HCT116 (cell line): ENCODE measurements at regions not wholly inside any gene's neighbourhood (a gene's known extent, or its start where the extent isn't known, plus 50 kb on each side); places are given as distances from the start of the nearest gene placed in this dataset.

ENCODE experiments used
- ATAC-seq: fragments of 200-7000 bp; cut with Tn5 transposase; 2 replicates; pipeline ENCODE4 v1.9.1; 2020; ENCODE audit warnings: mild to moderate bottlenecking, moderate library complexity
- BruUV-seq: library from RNA; stranded (reverse); fragments of 400-500 nt; replicated peaks from 2 replicates; lab custom pipeline; 2021; lab: Mats Ljungman, UMichigan
- CTCF ChIA-PET: fragments of 300-600 bp; sonication (Branson Sonifier 250); formaldehyde crosslinking; loops from one replicate; lab custom pipeline; 2021; ENCODE audit warnings: antibody characterized with exemption; lab: Charles Lee
- POLR2A ChIA-PET: fragments of 300-600, 350-600 bp; sonication (Branson Sonifier 250); formaldehyde crosslinking; loops from one replicate; lab custom pipeline; 2021; ENCODE audit warnings: antibody characterized with exemption; lab: Charles Lee
- RAD21 ChIA-PET, 2 experiments: fragments of 300-600 bp; sonication (Branson Sonifier 250); formaldehyde crosslinking; loops; one replicate each; lab custom pipeline; 2023; ENCODE audit warnings: low total read pairs in 2 of 2; ENCODE audit not compliant: uncharacterized antibody in 2 of 2, unreplicated experiment in 2 of 2, low non-redundant PET in 1 of 2; lab: Charles Lee
- DNase-seq: peaks from one replicate; pipeline ENCODE4 v3.0.0-alpha.2; 2010; ENCODE audit warnings: low read depth, low spot score
- H2AFZ ChIP-seq: fragments of 200-600 bp; shearing (Covaris generic), sonication (generic); 2 replicates; pipeline ENCODE4 v1.6.1; 2017; ENCODE audit warnings: low read depth, mixed run types, mixed read lengths, antibody characterized with exemption, low read length; ENCODE audit not compliant: poor library complexity, severe bottlenecking
- H3K27ac ChIP-seq: 2 replicates; pipeline ENCODE4 v1.5.1; 2012; ENCODE audit warnings: low read depth, low read length
- H3K27me3 ChIP-seq: fragments of 200-600 bp; sonication (generic); 2 replicates; pipeline ENCODE4 v1.6.1; 2016; ENCODE audit warnings: mixed run types, low read length, mixed read lengths; ENCODE audit not compliant: insufficient read depth
- H3K36me3 ChIP-seq, 2 experiments: fragments of 200-500 bp in 1 of 2; fragments of 200-600 bp in 1 of 2; sonication (Bioruptor generic) in 1 of 2; sonication (generic) in 1 of 2; 2 replicates each; pipeline versions ENCODE4 v1.5.1 to v1.6.1; 2014 to 2016; ENCODE audit warnings: low read length in 2 of 2, inconsistent platforms in 1 of 2, mixed read lengths in 1 of 2, mixed run types in 1 of 2; ENCODE audit not compliant: insufficient read depth in 2 of 2, control insufficient read depth in 1 of 2
- H3K4me1 ChIP-seq, 2 experiments: fragments of 200-600 bp in 1 of 2; sonication (generic) in 1 of 2; 2 replicates each; pipeline versions ENCODE4 v1.5.1 to v1.6.1; 2012 to 2017; ENCODE audit warnings: low read length in 2 of 2, inconsistent platforms in 1 of 2, mild to moderate bottlenecking in 1 of 2, mixed read lengths in 1 of 2, mixed run types in 1 of 2, moderate library complexity in 1 of 2; ENCODE audit not compliant: insufficient read depth in 2 of 2, control insufficient read depth in 1 of 2
- H3K4me2 ChIP-seq: fragments of 200-600 bp; sonication (generic); 2 replicates; pipeline ENCODE4 v1.6.1; 2017; ENCODE audit warnings: mixed run types, low read length, mixed read lengths
- H3K4me3 ChIP-seq, 2 experiments: fragments of 200-600 bp in 1 of 2; sonication (generic) in 1 of 2; replicated peaks in 1 of 2; 2 replicates each; pipeline ENCODE4 v1.5.1; 2011 to 2016; ENCODE audit warnings: low read length in 2 of 2, control low read depth in 1 of 2, low read depth in 1 of 2, mild to moderate bottlenecking in 1 of 2, mixed read lengths in 1 of 2, mixed run types in 1 of 2
- H3K79me2 ChIP-seq: fragments of 200-600 bp; sonication (generic); 2 replicates; pipeline ENCODE4 v1.6.1; 2017; ENCODE audit warnings: mild to moderate bottlenecking, mixed run types, low read length, moderate library complexity, mixed read lengths; ENCODE audit not compliant: insufficient read depth
- H3K9ac ChIP-seq: fragments of 200-600 bp; sonication (generic); 2 replicates; pipeline ENCODE4 v1.6.1; 2016; ENCODE audit warnings: low read length, mixed read lengths
- H3K9me2 ChIP-seq: fragments of 200-600 bp; sonication (generic), shearing (Covaris generic); 2 replicates; pipeline ENCODE4 v1.6.1; 2017; ENCODE audit warnings: mixed run types, mild to moderate bottlenecking, moderate library complexity; ENCODE audit not compliant: insufficient read depth
- H3K9me3 ChIP-seq, 2 experiments: fragments of 200-500 bp in 1 of 2; fragments of 200-600 bp in 1 of 2; sonication (Bioruptor generic) in 1 of 2; sonication (generic) in 1 of 2; 2 replicates each; pipeline ENCODE4 v1.6.1; 2014 to 2017; ENCODE audit warnings: low read length in 2 of 2, mixed read lengths in 2 of 2, inconsistent platforms in 1 of 2, low read depth in 1 of 2, mild to moderate bottlenecking in 1 of 2, mixed run types in 1 of 2, moderate library complexity in 1 of 2; ENCODE audit not compliant: control insufficient read depth in 1 of 2, insufficient read depth in 1 of 2
- H4K20me1 ChIP-seq: fragments of 200-600 bp; sonication (generic), shearing (Covaris generic); 2 replicates; pipeline ENCODE4 v1.6.1; 2017; ENCODE audit warnings: mixed run types, mild to moderate bottlenecking, moderate library complexity; ENCODE audit not compliant: insufficient read depth
- EGR1 ChIP-seq: IDR thresholded peaks from 2 replicates; pipeline ENCODE4 v1.6.1; 2012; ENCODE audit warnings: low read depth
- ELF1 ChIP-seq: IDR thresholded peaks from 2 replicates; pipeline ENCODE4 v1.6.1; 2012; ENCODE audit warnings: low read depth, borderline replicate concordance
- EZH2 ChIP-seq: fragments of 200-600 bp; sonication (generic); IDR thresholded peaks from 2 replicates; pipeline ENCODE4 v1.6.1; 2017; ENCODE audit warnings: antibody characterized with exemption, mixed run types
- JUND ChIP-seq: IDR thresholded peaks from 2 replicates; pipeline ENCODE4 v1.6.1; 2012
- POLR2A ChIP-seq: IDR thresholded peaks from 2 replicates; pipeline ENCODE4 v1.7.0; 2011; ENCODE audit warnings: borderline replicate concordance; ENCODE audit not compliant: insufficient read depth, insufficient read length; ENCODE audit errors: extremely low read depth
- RAD21 ChIP-seq: IDR thresholded peaks from 2 replicates; pipeline ENCODE4 v1.6.1; 2012; ENCODE audit warnings: low read depth, mild to moderate bottlenecking
- SP1 ChIP-seq: IDR thresholded peaks from 2 replicates; pipeline ENCODE4 v1.6.1; 2012; ENCODE audit warnings: low read depth
- SRF ChIP-seq: IDR thresholded peaks from 2 replicates; pipeline ENCODE4 v1.6.1; 2012; ENCODE audit warnings: low read depth
- TCF7L2 ChIP-seq: IDR thresholded peaks from 2 replicates; pipeline ENCODE4 v1.7.0; 2011; ENCODE audit warnings: borderline replicate concordance, inconsistent platforms; ENCODE audit not compliant: insufficient read depth, insufficient read length; ENCODE audit errors: extremely low read depth
- ZFX ChIP-seq: fragments of 450-650 bp; IDR thresholded peaks from 2 replicates; pipeline ENCODE4 v1.6.1; 2017
- ZNF274 ChIP-seq: fragments of 200-500 bp; sonication (Bioruptor generic); IDR thresholded peaks from 2 replicates; pipeline ENCODE4 v1.6.1; 2014; ENCODE audit warnings: mild to moderate bottlenecking, low read depth, low read length, inconsistent platforms
- intact Hi-C: fragments of 100-400 bp; cut with micrococcal nuclease; formaldehyde crosslinking; loops from 2 replicates; pipeline ENCODE4 v1.10.0; 2022
- TF ChIP-seq, protein P1 (sequence below): IDR thresholded peaks from 2 replicates; pipeline ENCODE4 v1.6.1; 2012
- TF ChIP-seq, protein P2 (sequence below): IDR thresholded peaks from 2 replicates; pipeline ENCODE4 v1.6.1; 2012; ENCODE audit warnings: low read depth
- TF ChIP-seq, protein P3 (sequence below): IDR thresholded peaks from 2 replicates; pipeline ENCODE4 v1.6.1; 2011; ENCODE audit warnings: mild to moderate bottlenecking, low read length, moderate library complexity; ENCODE audit not compliant: insufficient replicate concordance; ENCODE audit errors: extremely low read depth
- TF ChIP-seq, protein P4 (sequence below), 3 experiments: fragments of 200-600 bp in 1 of 3; sonication (generic) in 1 of 3; IDR thresholded peaks in 2 of 3; conservative IDR thresholded peaks in 1 of 3; 2 replicates each; pipeline ENCODE4 v1.5.1; 2012 to 2017; ENCODE audit warnings: low read depth in 2 of 3, low read length in 2 of 3, antibody characterized with exemption in 1 of 3, borderline replicate concordance in 1 of 3, control low read depth in 1 of 3, mild to moderate bottlenecking in 1 of 3, mixed read lengths in 1 of 3, mixed run types in 1 of 3, moderate library complexity in 1 of 3; ENCODE audit not compliant: insufficient read depth in 1 of 3
- TF ChIP-seq, protein P5 (sequence below): IDR thresholded peaks from 2 replicates; pipeline ENCODE4 v1.6.1; 2012

DNA sequence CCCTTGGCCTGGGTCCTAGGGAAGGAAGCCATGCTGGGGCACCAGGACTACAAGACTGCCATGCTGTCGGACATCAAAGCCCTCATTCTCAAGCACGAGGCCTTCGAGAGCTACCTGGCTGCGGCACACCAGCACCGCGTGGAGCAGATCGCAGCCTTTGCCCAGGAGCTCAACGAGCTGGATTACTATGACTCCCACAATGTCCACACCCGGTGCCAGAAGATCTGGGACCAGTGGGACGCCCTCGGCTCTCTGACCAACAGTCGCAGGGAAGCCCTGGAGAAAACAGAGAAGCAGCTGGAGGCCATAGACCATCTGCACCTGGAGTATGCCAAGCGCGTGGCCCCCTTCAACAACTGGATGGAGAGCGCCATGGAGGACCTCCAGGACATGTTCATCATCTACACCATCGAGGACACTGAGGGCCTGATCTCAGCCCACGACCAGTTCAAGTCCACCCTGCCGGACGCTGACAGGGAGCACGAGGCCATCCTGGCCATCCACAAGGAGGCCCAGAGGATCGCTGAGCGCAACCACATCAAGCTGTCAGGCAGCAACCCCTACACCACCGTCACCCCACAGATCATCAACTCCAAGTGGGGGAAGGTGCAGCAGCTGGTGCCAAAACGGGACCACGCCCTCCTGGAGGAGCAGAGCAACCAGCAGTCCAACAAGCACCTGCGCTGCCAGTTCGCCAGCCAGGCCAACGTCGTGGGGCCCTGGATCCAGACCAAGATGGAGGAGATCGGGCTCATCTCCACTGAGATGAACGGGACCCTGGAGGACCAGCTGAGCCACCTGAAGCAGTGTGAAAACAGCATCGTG is 487.0 kb downstream of the TRAM1L1 start:
- Histone ChIP-seq H3K4me1 (peaks cover 0 to 6% of the 10 kb centered on the region in 2 experiments; a peak in 2 of 4 replicates), H3K27me3 (no peaks in the 10 kb centered on the region), H3K4me2 (no peak overlapping the region), H3K9ac (no peak overlapping the region), H3K27ac (no peak overlapping the region), H4K20me1 (no peaks in the 10 kb centered on the region), H2AFZ (no peak overlapping the region), H3K9me3 (no peaks in the 10 kb centered on the region), H3K4me3 (no peak overlapping the region), H3K79me2 (no peaks in the 10 kb centered on the region)
- ATAC-seq (no peak), DNase-seq (no peak)
- BruUV-seq = no TSS peak
- intact Hi-C loops = no loop called here
- RAD21 ChIA-PET = no interaction called here
- POLR2A ChIA-PET = no interaction called here
- CTCF ChIA-PET = no interaction called here
- TF ChIP-seq, protein P1, sequence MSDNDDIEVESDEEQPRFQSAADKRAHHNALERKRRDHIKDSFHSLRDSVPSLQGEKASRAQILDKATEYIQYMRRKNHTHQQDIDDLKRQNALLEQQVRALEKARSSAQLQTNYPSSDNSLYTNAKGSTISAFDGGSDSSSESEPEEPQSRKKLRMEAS = no peak
- TF ChIP-seq, protein P2, sequence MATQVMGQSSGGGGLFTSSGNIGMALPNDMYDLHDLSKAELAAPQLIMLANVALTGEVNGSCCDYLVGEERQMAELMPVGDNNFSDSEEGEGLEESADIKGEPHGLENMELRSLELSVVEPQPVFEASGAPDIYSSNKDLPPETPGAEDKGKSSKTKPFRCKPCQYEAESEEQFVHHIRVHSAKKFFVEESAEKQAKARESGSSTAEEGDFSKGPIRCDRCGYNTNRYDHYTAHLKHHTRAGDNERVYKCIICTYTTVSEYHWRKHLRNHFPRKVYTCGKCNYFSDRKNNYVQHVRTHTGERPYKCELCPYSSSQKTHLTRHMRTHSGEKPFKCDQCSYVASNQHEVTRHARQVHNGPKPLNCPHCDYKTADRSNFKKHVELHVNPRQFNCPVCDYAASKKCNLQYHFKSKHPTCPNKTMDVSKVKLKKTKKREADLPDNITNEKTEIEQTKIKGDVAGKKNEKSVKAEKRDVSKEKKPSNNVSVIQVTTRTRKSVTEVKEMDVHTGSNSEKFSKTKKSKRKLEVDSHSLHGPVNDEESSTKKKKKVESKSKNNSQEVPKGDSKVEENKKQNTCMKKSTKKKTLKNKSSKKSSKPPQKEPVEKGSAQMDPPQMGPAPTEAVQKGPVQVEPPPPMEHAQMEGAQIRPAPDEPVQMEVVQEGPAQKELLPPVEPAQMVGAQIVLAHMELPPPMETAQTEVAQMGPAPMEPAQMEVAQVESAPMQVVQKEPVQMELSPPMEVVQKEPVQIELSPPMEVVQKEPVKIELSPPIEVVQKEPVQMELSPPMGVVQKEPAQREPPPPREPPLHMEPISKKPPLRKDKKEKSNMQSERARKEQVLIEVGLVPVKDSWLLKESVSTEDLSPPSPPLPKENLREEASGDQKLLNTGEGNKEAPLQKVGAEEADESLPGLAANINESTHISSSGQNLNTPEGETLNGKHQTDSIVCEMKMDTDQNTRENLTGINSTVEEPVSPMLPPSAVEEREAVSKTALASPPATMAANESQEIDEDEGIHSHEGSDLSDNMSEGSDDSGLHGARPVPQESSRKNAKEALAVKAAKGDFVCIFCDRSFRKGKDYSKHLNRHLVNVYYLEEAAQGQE = no peak
- TF ChIP-seq EGR1 = no peak
- TF ChIP-seq SP1 = no peak
- no peak for TF ChIP-seq JUND
- TF ChIP-seq RAD21 = no peak
- no peak for TF ChIP-seq SRF
- TF ChIP-seq, protein P3, sequence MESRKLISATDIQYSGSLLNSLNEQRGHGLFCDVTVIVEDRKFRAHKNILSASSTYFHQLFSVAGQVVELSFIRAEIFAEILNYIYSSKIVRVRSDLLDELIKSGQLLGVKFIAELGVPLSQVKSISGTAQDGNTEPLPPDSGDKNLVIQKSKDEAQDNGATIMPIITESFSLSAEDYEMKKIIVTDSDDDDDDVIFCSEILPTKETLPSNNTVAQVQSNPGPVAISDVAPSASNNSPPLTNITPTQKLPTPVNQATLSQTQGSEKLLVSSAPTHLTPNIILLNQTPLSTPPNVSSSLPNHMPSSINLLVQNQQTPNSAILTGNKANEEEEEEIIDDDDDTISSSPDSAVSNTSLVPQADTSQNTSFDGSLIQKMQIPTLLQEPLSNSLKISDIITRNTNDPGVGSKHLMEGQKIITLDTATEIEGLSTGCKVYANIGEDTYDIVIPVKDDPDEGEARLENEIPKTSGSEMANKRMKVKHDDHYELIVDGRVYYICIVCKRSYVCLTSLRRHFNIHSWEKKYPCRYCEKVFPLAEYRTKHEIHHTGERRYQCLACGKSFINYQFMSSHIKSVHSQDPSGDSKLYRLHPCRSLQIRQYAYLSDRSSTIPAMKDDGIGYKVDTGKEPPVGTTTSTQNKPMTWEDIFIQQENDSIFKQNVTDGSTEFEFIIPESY = no peak
- TF ChIP-seq, protein P4, sequence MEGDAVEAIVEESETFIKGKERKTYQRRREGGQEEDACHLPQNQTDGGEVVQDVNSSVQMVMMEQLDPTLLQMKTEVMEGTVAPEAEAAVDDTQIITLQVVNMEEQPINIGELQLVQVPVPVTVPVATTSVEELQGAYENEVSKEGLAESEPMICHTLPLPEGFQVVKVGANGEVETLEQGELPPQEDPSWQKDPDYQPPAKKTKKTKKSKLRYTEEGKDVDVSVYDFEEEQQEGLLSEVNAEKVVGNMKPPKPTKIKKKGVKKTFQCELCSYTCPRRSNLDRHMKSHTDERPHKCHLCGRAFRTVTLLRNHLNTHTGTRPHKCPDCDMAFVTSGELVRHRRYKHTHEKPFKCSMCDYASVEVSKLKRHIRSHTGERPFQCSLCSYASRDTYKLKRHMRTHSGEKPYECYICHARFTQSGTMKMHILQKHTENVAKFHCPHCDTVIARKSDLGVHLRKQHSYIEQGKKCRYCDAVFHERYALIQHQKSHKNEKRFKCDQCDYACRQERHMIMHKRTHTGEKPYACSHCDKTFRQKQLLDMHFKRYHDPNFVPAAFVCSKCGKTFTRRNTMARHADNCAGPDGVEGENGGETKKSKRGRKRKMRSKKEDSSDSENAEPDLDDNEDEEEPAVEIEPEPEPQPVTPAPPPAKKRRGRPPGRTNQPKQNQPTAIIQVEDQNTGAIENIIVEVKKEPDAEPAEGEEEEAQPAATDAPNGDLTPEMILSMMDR (IDR thresholded peaks at IDR 0.05 in 2 of 3, conservative IDR thresholded peaks at IDR 0.05 in 1 of 3; ENCODE audit: borderline replicate concordance in 1 of 3, insufficient read depth in 1 of 3, low read depth in 2 of 3, low read length in 2 of 3) = no peak
- no peak for TF ChIP-seq TCF7L2
- no peak for TF ChIP-seq EZH2
- no peak for TF ChIP-seq ZNF274
- no peak for TF ChIP-seq ELF1
- no peak for TF ChIP-seq POLR2A
- TF ChIP-seq, protein P5, sequence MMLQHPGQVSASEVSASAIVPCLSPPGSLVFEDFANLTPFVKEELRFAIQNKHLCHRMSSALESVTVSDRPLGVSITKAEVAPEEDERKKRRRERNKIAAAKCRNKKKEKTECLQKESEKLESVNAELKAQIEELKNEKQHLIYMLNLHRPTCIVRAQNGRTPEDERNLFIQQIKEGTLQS = no peak
- no peak for TF ChIP-seq ZFX
- TF ChIP-seq, all 23 proteins: peak for 0
- Histone ChIP-seq H3K36me3 (no peaks in the 10 kb centered on the region), H3K9me2 (no peaks in the 10 kb centered on the region)
